Hepatocyte (in vitro differentiated cells): ENCODE measurements at regions not wholly inside any gene's neighbourhood (a gene's known extent, or its start where the extent isn't known, plus 50 kb on each side); places are given as distances from the start of the nearest gene placed in this dataset.
A peak's percentile ranks its signal among the peaks of the same experiment; 100 is the strongest.

Source experiments
- DNase-seq: peaks from one replicate; pipeline ENCODE4 v3.0.0-alpha.2; 2016; ENCODE audit warnings: low spot score
- H2AFZ ChIP-seq: fragments of 200-600 bp; sonication (generic); 2 replicates; pipeline ENCODE4 v1.6.0; 2016; ENCODE audit warnings: antibody characterized with exemption, mild to moderate bottlenecking
- H3K27ac ChIP-seq: fragments of 200-600 bp; sonication (generic); 2 replicates; pipeline ENCODE4 v1.5.1; 2016; ENCODE audit warnings: mild to moderate bottlenecking
- H3K27me3 ChIP-seq: fragments of 200-600 bp; sonication (generic); 2 replicates; pipeline ENCODE4 v1.6.1; 2016
- H3K36me3 ChIP-seq: fragments of 200-600 bp; sonication (generic); replicated peaks from 2 replicates; pipeline ENCODE4 v1.5.1; 2016; ENCODE audit warnings: low read depth; ENCODE audit not compliant: insufficient read depth
- H3K4me1 ChIP-seq: fragments of 200-600 bp; sonication (generic); 2 replicates; pipeline ENCODE4 v1.5.1; 2016; ENCODE audit warnings: mild to moderate bottlenecking, moderate library complexity; ENCODE audit not compliant: insufficient read depth
- H3K4me2 ChIP-seq: fragments of 200-600 bp; sonication (generic); 2 replicates; pipeline ENCODE4 v1.6.0; 2016
- H3K4me3 ChIP-seq: fragments of 200-600 bp; sonication (generic); 2 replicates; pipeline ENCODE4 v1.5.1; 2016; ENCODE audit warnings: mild to moderate bottlenecking
- H3K79me2 ChIP-seq: fragments of 200-600 bp; sonication (generic); 2 replicates; pipeline ENCODE4 v1.6.0; 2017; ENCODE audit warnings: mild to moderate bottlenecking
- H3K9me2 ChIP-seq: fragments of 200-600 bp; sonication (generic); replicated peaks from 2 replicates; pipeline ENCODE4 v1.6.0; 2017; ENCODE audit warnings: mild to moderate bottlenecking; ENCODE audit not compliant: insufficient read depth
- H3K9me3 ChIP-seq: fragments of 200-600 bp; sonication (generic); 2 replicates; pipeline ENCODE4 v1.5.1; 2016; ENCODE audit warnings: low read depth, mild to moderate bottlenecking
- H4K20me1 ChIP-seq: fragments of 200-600 bp; sonication (generic); 2 replicates; pipeline ENCODE4 v1.6.0; 2016; ENCODE audit warnings: mild to moderate bottlenecking; ENCODE audit not compliant: insufficient read depth, poor library complexity, severe bottlenecking
- CTCF ChIP-seq: fragments of 200-600 bp; sonication (generic); IDR thresholded peaks from 2 replicates; pipeline ENCODE4 v1.5.1; 2016; ENCODE audit warnings: antibody characterized with exemption, mild to moderate bottlenecking; ENCODE audit not compliant: poor library complexity
- EZH2 ChIP-seq: fragments of 200-600 bp; sonication (generic); IDR thresholded peaks from 2 replicates; pipeline ENCODE4 v1.6.1; 2016; ENCODE audit warnings: antibody characterized with exemption, mild to moderate bottlenecking, borderline replicate concordance
- EZH2phosphoT487 ChIP-seq: fragments of 200-600 bp; sonication (generic); IDR thresholded peaks from one replicate; pipeline ENCODE4 v1.6.1; 2018; ENCODE audit warnings: antibody characterized with exemption, mild to moderate bottlenecking, low read depth, moderate library complexity; ENCODE audit not compliant: unreplicated experiment, severe bottlenecking
- WGBS: methylation state at CpG from one replicate; pipeline ENCODE4 v1.1.6; 2016; ENCODE audit warnings: low lambda C conversion rate; ENCODE audit errors: missing lambda C conversion rate; 5-methylcytosine and 5-hydroxymethylcytosine counted together

GRCh38 chr9:28365020-28365640, 791.8 kb upstream of the C9orf72 start:
- peak; percentile 3 for DNase-seq
- no peak overlapping the region for H3K27ac ChIP-seq
- no peaks in the 10 kb centered on the region for H4K20me1 ChIP-seq
- no peaks in the 10 kb centered on the region for H3K4me1 ChIP-seq
- H3K4me2 ChIP-seq: no peak overlapping the region
- TF ChIP-seq EZH2phosphoT487: no peak
- no peak for TF ChIP-seq CTCF
- no peak for TF ChIP-seq EZH2
- no peaks in the 10 kb centered on the region for H3K27me3 ChIP-seq
- no peaks in the 10 kb centered on the region for H3K9me3 ChIP-seq
- no peaks in the 10 kb centered on the region for H3K9me2 ChIP-seq
- H3K4me3 ChIP-seq: no peak overlapping the region
- H2AFZ ChIP-seq: no peak overlapping the region
- WGBS: 60% methylated on average over 6 of the region's 6 CpGs
- no peaks in the 10 kb centered on the region for H3K79me2 ChIP-seq
- H3K36me3 ChIP-seq: no peaks in the 10 kb centered on the region

- Histone ChIP-seq H3K4me2 (no peak overlapping the region), H3K9me2 (no peaks in the 10 kb centered on the region), H3K4me1 (no peaks in the 10 kb centered on the region), H3K27ac (no peak overlapping the region), H3K4me3 (no peak overlapping the region), H3K27me3 (no peaks in the 10 kb centered on the region), H3K79me2 (no peaks in the 10 kb centered on the region), H2AFZ (no peak overlapping the region), H3K36me3 (no peaks in the 10 kb centered on the region), H3K9me3 (no peaks in the 10 kb centered on the region), H4K20me1 (no peaks in the 10 kb centered on the region)
- 92% methylated on average over 2 of the region's 2 CpGs for WGBS
- DNase-seq: no peak
- TF ChIP-seq EZH2 (no peak), CTCF (no peak), EZH2phosphoT487 (no peak)
Measured at GRCh38 chr9:28365728-28366127, 792.4 kb upstream of the C9orf72 start.

- H3K4me2 ChIP-seq: no peak overlapping the region
Measured at GRCh38 chr9:28378231-28378630, 805.0 kb upstream of the C9orf72 start.

More at GRCh38 chr9:28378231-28378630, 805.0 kb upstream of the C9orf72 start:
- Histone ChIP-seq H4K20me1 (no peaks in the 10 kb centered on the region), H3K27ac (no peak overlapping the region), H3K27me3 (no peaks in the 10 kb centered on the region), H3K4me3 (no peak overlapping the region), H3K79me2 (no peaks in the 10 kb centered on the region), H3K36me3 (no peaks in the 10 kb centered on the region), H2AFZ (no peak overlapping the region), H3K4me1 (peaks cover 5% of the 10 kb centered on the region), H3K9me3 (no peaks in the 10 kb centered on the region), H3K9me2 (no peaks in the 10 kb centered on the region)
- no peak for TF ChIP-seq EZH2phosphoT487
- TF ChIP-seq EZH2: no peak
- TF ChIP-seq CTCF: no peak
- peak; percentile 5 for DNase-seq
- 56% methylated on average over 1 of the region's 1 CpG for WGBS
